Spleen (tissue), 7 donors: ENCODE measurements at regions not wholly inside any gene's neighbourhood (a gene's known extent, or its start where the extent isn't known, plus 50 kb on each side); places are given as distances from the start of the nearest gene placed in this dataset.

ENCODE experiments used
- POLR2A ChIP-seq, 3 donors: fragments of 450-650 bp; IDR thresholded peaks; one replicate each; pipeline ENCODE4 v1.5.1; 2017; ENCODE audit warnings: antibody characterized with exemption in 3 of 3, mild to moderate bottlenecking in 1 of 3
- POLR2AphosphoS5 ChIP-seq, 3 donors: sonication (generic); formaldehyde crosslinking; IDR thresholded peaks; one replicate each; pipeline ENCODE4 v1.5.1; 2017; ENCODE audit warnings: antibody characterized with exemption in 3 of 3
- TF ChIP-seq, protein P1 (sequence below), 11 experiments: fragments of 200-600 bp in 7 of 11; fragments of 450-650 bp in 4 of 11; sonication (generic) in 4 of 11; IDR thresholded peaks in 8 of 11; conservative IDR thresholded peaks in 3 of 11; 1 replicate in 7 of 11; 2 replicates in 4 of 11; pipeline versions ENCODE4 v1.4.0 to v1.8.0; 2016 to 2021; ENCODE audit warnings: antibody characterized with exemption in 11 of 11, inconsistent platforms in 4 of 11, mild to moderate bottlenecking in 1 of 11
- donor health status: DM: no; HTN: no; CAD: no; lungs with moderate emphysema.
- donor health status: DM: no; HTN: no; CAD: no.
- donor health status: DM: no; HTN: no; CAD: no.

DNA sequence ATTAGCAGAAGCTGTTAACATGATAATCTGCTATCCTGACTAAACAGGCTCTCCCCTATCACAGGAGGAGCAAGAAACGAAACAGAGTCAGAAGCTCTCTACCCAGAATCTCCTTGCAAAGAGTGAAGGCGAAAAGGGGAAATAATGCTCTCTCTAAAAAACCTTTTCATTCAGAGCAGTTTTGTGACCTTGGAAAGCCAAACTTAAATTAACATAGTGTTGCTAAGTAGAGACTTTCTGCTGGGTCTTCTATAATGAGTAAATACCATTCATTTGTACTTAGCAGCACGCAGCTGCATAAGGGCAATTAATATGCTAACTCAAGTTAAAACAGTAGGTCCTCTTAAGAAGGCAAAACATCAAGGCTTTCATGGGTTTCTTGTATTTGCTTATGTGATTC is 101.7 kb upstream of the GPR139 start:
- TF ChIP-seq, protein P1, sequence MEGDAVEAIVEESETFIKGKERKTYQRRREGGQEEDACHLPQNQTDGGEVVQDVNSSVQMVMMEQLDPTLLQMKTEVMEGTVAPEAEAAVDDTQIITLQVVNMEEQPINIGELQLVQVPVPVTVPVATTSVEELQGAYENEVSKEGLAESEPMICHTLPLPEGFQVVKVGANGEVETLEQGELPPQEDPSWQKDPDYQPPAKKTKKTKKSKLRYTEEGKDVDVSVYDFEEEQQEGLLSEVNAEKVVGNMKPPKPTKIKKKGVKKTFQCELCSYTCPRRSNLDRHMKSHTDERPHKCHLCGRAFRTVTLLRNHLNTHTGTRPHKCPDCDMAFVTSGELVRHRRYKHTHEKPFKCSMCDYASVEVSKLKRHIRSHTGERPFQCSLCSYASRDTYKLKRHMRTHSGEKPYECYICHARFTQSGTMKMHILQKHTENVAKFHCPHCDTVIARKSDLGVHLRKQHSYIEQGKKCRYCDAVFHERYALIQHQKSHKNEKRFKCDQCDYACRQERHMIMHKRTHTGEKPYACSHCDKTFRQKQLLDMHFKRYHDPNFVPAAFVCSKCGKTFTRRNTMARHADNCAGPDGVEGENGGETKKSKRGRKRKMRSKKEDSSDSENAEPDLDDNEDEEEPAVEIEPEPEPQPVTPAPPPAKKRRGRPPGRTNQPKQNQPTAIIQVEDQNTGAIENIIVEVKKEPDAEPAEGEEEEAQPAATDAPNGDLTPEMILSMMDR (IDR thresholded peaks at IDR 0.05 in 8 of 11, conservative IDR thresholded peaks at IDR 0.05 in 3 of 11), result no peak
- TF ChIP-seq POLR2A (IDR thresholded peaks at IDR 0.05) (no peak), POLR2AphosphoS5 (IDR thresholded peaks at IDR 0.05) (no peak)
